Heart left ventricle (tissue), 16 donors: ENCODE measurements at regions not wholly inside any gene's neighbourhood (a gene's known extent, or its start where the extent isn't known, plus 50 kb on each side); places are given as distances from the start of the nearest gene placed in this dataset.

Experiments
- ATAC-seq, 4 donors: fragments of 200-7000 bp; cut with Tn5 transposase; one replicate each; pipeline ENCODE4 v1.9.1; 2020 to 2022; ENCODE audit warnings: moderate library complexity in 4 of 4, mild to moderate bottlenecking in 3 of 4, moderate number of reproducible peaks in 1 of 4
- DNase-seq, 5 donors: peaks; one replicate each; pipeline ENCODE4 v3.0.0-alpha.2; 2020
- H3K27ac ChIP-seq, 12 donors: fragments of 200-600 bp; sonication (generic) in 4 of 12; one replicate each; pipeline versions ENCODE4 v1.5.0 to v1.8.0; 2016 to 2022; ENCODE audit warnings: mild to moderate bottlenecking in 2 of 12
- H3K27me3 ChIP-seq, 9 donors: fragments of 200-600 bp; sonication (generic) in 2 of 9; one replicate each; pipeline versions ENCODE4 v1.5.1 to v1.8.0; 2016 to 2022; ENCODE audit warnings: mild to moderate bottlenecking in 3 of 9
- H3K36me3 ChIP-seq, 9 donors: fragments of 200-600 bp; sonication (generic) in 2 of 9; one replicate each; pipeline versions ENCODE4 v1.5.0 to v1.8.0; 2018 to 2022; ENCODE audit warnings: mild to moderate bottlenecking in 2 of 9
- H3K4me1 ChIP-seq, 12 donors: fragments of 200-600 bp; sonication (generic) in 4 of 12; one replicate each; pipeline versions ENCODE4 v1.5.0 to v1.8.0; 2016 to 2022; ENCODE audit warnings: mild to moderate bottlenecking in 3 of 12
- H3K4me3 ChIP-seq, 12 donors: fragments of 200-600 bp; sonication (generic) in 4 of 12; one replicate each; pipeline versions ENCODE4 v1.5.0 to v1.8.0; 2017 to 2022; ENCODE audit warnings: mild to moderate bottlenecking in 9 of 12, moderate library complexity in 4 of 12
- H3K9me3 ChIP-seq, 12 donors: fragments of 200-600 bp; sonication (generic) in 4 of 12; one replicate each; pipeline versions ENCODE4 v1.5.0 to v1.8.0; 2016 to 2022; ENCODE audit warnings: mild to moderate bottlenecking in 1 of 12
- CTCF ChIP-seq, 12 donors: fragments of 200-600 bp; sonication (generic) in 4 of 12; IDR thresholded peaks; one replicate each; pipeline versions ENCODE4 v1.5.0 to v1.8.0; 2018 to 2022; ENCODE audit warnings: antibody characterized with exemption in 12 of 12, mild to moderate bottlenecking in 5 of 12
- POLR2A ChIP-seq, 2 donors: fragments of 450-650 bp; IDR thresholded peaks; one replicate each; pipeline ENCODE4 v1.6.1; 2017; ENCODE audit warnings: antibody characterized with exemption in 2 of 2, mild to moderate bottlenecking in 2 of 2, moderate library complexity in 2 of 2
- WGBS, 4 donors: extraction: QIAGEN DNeasy Blood & Tissue Kit in 2 of 4; methylation state at CpG; one replicate each; pipeline versions ENCODE4 v1.1.5 to v1.1.7; 2013 to 2018; 5-methylcytosine and 5-hydroxymethylcytosine counted together
- intact Hi-C, 10 donors: fragments of 100-400 bp; cut with DNase I; formaldehyde crosslinking; loops; one replicate each; pipeline versions ENCODE4 v1.11.1 to v1.14.2; 2022
- donor health status: ischemic (EF 13 %, LVEDD 7.1; RV severe dilation, severe dysfunction).
- donor health status: healthy with polysubstance abuse.
- donor health status: DM: no; HTN: yes; CAD: no.
- donor health status: DM: no; HTN: no; CAD: no.
- donor health status: ischemic (EF 25% LVEDD 6.9; RV normal size, moderate dysfunction).
- donor health status: ischemic (EF 25% LVEDD 5.7; RV mildly dilated, moderate dysfunction).
- donor health status: healthy.
- donor health status: DM: yes; HTN: yes; CAD: no.
- donor health status: ischemic (EF 35%, LVEDD 5.7; RV mildly dilated, moderate dysfunction).
- donor health status: nonischemic (EF 11% LVEDD 7.7; RV severe dilation, severe dysfunction).
- donor health status: DM: yes; HTN: yes; CAD: no.
- donor health status: PGD.
- donor health status: ischemic (EF 29% LVEDD 5.4; RV normal size, mild dysfunction).
- donor health status: nonischemic (EF 23%, LVEDD 6.1; RV moderate dilation, normal function).

DNA sequence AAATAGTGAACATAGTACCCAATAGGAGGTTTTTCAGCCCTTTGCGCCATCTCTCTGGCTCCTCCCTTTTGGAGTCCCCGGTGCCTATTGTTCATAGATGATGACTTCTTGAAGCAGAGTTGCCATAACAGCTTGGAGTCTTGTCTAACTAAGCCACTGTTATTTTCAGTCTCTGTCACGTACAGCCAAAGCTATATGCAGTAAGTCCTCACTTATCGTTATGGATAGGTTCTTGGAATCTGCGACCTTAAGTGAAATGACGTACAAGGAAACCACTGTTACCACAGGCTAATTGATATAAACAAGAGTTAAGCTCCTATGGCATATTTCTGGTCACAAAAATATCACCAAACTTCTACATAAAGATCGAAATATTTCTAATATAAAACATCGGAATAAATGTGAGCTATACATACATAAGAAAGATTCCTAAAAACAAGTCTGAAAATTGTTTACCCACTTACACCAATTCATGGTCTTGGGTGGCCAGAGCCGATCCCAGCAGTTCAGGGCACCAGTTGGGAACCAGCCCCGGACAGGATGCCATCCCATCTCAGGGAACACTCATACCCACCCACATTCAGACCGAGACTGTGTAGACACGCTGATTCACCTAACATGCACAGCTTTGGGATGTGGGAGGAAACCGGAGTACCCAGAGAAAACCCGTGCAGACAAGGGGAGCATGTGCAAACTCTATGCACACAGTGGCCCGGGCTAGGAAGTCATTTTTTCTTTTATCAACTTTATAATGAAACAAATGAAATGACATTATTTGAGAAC, 76.0 kb upstream of the PRPS1L1 start:
- H3K4me3 ChIP-seq: no peak overlapping the region
- H3K36me3 ChIP-seq: no peaks in the 10 kb centered on the region
- ATAC-seq: no peak
- no peaks in the 10 kb centered on the region for H3K27me3 ChIP-seq
- H3K9me3 ChIP-seq: peaks cover 0 to 10% (median 0%) of the 10 kb centered on the region in 12 donors
- H3K27ac ChIP-seq: no peak overlapping the region
- H3K4me1 ChIP-seq: no peaks in the 10 kb centered on the region
- DNase-seq: no peak
- no peak for TF ChIP-seq POLR2A (IDR thresholded peaks at IDR 0.05)
- no peak for TF ChIP-seq CTCF (IDR thresholded peaks at IDR 0.05)
- 95 to 96% (median 96%) methylated on average over 15 of the region's 15 CpGs for WGBS, 4 donors
- intact Hi-C loops: no loop called here

DNA sequence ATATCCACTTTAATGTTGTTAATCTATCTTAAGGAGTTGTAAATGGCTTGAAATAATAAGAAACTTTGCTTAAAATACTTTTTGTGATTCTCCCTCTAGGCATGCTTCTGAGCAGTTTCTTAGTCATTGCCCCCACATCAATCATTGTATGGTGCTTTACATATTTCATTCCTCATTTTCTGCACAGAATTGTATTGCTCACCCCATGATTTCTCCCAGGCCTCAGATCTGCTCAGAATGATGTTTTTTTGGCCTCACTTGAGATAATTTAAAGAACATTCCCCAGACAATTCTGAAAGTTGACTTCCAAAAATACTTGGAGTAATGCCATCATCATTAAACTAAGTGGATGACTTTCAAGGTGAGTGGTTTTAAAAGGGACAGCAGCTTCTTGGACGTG, 82.1 kb upstream of the PRPS1L1 start:
- 20 to 35% (median 34%) methylated on average over 1 of the region's 1 CpG for WGBS, 4 donors
- ATAC-seq (no peak), DNase-seq (no peak)
- peaks cover 0 to 6% (median 0%) of the 10 kb centered on the region in 12 donors for H3K4me1 ChIP-seq
- H3K9me3 ChIP-seq: no peaks in the 10 kb centered on the region
- no peak overlapping the region for H3K4me3 ChIP-seq
- no peak for TF ChIP-seq CTCF (IDR thresholded peaks at IDR 0.05)
- no peak for TF ChIP-seq POLR2A (IDR thresholded peaks at IDR 0.05)
- no peak overlapping the region for H3K27ac ChIP-seq
- H3K27me3 ChIP-seq: no peaks in the 10 kb centered on the region
- H3K36me3 ChIP-seq: no peaks in the 10 kb centered on the region
- intact Hi-C loops: loop anchor here in 2 of 10 donors (10.0 kb wide), 3 partner anchors 125 to 335 kb away; no protein-coding TSS in a partner anchor

DNA sequence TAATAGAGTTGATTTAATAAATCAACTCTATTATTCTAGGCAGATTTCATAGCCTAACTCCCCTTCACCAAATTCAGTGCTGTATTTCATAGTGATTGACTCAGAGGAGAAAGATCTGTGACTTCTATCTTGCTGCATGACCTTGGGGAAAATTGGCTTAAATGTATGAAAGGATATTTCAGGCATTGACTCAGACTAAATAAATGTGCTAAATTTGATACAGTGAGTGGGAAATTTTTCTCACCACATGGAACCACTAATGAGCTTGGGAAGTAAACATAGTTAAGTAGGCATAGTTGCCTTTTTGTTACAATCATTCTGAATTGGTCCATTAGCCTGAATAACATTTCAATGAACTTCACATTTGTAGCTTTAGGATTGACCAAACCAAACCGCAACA, 89.0 kb upstream of the PRPS1L1 start:
- H3K4me3 ChIP-seq: no peak overlapping the region
- intact Hi-C loops: loop anchor here in 2 of 10 donors (10.0 kb wide), 3 partner anchors 132 to 342 kb away; no protein-coding TSS in a partner anchor
- DNase-seq (no peak), ATAC-seq (no peak)
- no peak overlapping the region for H3K27ac ChIP-seq
- WGBS, 4 donors: 97 to 100% (median 98%) methylated on average over 1 of the region's 1 CpG
- TF ChIP-seq POLR2A (IDR thresholded peaks at IDR 0.05) (no peak), CTCF (IDR thresholded peaks at IDR 0.05) (no peak)
- no peaks in the 10 kb centered on the region for H3K27me3 ChIP-seq
- H3K4me1 ChIP-seq: no peaks in the 10 kb centered on the region
- H3K36me3 ChIP-seq: no peaks in the 10 kb centered on the region
- no peaks in the 10 kb centered on the region for H3K9me3 ChIP-seq

DNA sequence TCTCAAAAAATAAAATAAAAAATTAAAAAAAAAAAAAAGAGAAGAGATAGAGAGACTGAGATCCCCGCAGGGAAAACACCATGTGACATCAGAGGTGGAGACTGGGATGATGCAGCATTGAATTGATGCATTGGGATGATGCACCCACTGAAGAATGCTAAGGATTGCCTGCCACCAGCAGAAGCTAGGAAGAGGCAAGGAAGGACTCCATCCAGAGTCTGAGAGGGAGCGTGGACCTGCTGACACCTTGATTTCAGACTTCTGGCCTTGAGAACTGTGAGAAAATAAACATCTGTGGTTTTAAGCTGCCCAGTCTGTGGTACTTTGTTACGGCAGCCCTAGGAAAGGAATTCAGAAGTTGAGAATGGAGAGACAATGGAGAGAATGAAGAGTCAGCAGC, 89.8 kb upstream of the PRPS1L1 start:
- DNase-seq (no peak), ATAC-seq (no peak)
- intact Hi-C loops: loop anchor here in 2 of 10 donors (10.0 kb wide), 3 partner anchors 133 to 343 kb away; no protein-coding TSS in a partner anchor
- Histone ChIP-seq H3K9me3 (no peaks in the 10 kb centered on the region), H3K27me3 (no peaks in the 10 kb centered on the region), H3K4me1 (no peaks in the 10 kb centered on the region), H3K27ac (no peak overlapping the region), H3K4me3 (no peak overlapping the region), H3K36me3 (no peaks in the 10 kb centered on the region)
- 88 to 97% (median 91%) methylated on average over 3 of the region's 3 CpGs for WGBS, 4 donors
- no peak for TF ChIP-seq CTCF (IDR thresholded peaks at IDR 0.05)
- TF ChIP-seq POLR2A (IDR thresholded peaks at IDR 0.05): no peak
